Activated T-cell treated with anti-CD3 and anti-CD28 coated beads, Interleukin-2, amount 50 U/mL, for 1 hour (primary cell): ENCODE measurements at regions not wholly inside any gene's neighbourhood (a gene's known extent, or its start where the extent isn't known, plus 50 kb on each side); places are given as distances from the start of the nearest gene placed in this dataset.

Experiments used
- DNase-seq: peaks from one replicate; pipeline ENCODE4 v3.0.0-alpha.2; 2020

DNA sequence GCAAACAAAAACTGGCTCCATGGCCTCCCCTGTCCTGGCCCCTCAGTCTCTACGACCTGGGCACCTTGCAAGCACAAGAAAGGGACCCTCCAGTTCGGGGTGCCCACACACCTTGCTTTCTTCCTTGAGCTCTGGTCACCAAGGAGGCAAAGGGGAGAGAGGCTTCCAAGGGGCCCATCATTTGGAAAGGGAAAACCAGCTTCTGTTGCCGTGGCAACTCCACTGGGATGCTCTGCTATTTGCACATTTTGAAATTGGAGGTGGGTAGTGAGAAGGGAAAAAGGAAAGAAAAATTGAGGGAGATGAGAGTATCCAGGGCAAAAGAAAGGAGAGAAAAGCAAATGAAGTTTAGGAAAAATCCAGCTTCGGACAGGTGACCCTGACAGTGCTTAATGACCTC is 388.4 kb downstream of the SHANK2 start:
- DNase-seq = no peak

DNA sequence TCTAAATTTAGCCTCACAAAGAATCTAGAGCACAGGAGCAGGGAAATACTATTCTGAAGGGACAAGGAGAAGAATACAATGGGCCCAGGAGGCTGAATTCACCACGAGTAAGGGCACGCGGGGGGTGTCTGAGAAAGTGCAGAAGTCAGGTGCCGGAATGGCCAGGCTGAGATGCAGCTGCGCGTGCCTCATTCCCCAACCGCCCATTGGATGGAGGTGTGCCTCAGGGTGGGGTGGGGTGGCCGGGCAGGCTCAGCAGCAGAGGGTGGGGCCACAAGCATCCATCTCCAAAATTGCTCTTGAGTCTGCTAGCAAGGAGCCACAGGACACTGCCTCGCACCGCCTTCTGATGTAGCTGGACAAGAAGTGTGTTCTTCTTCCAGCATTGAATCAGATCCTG is 387.0 kb downstream of the SHANK2 start:
- no peak for DNase-seq

DNA sequence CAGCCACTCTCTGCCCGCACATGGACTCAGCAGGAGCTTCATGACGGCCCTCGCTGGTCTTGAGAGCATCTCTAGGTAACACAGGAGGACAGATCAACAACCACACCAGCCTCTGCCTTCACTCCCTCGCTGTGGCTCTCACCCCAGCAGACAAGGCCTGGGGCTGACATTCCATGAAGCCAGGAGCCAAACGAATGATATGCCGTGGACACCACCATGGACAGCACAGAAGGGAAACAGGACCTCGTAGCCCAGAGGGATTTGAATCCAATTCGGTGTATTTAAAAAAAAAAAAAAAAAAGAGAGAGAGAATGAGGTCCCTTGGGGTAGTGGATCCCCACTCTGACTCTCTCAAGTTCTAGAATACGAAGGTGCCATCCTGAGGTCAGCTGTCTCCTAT is 385.5 kb downstream of the SHANK2 start:
- DNase-seq = no peak

DNA sequence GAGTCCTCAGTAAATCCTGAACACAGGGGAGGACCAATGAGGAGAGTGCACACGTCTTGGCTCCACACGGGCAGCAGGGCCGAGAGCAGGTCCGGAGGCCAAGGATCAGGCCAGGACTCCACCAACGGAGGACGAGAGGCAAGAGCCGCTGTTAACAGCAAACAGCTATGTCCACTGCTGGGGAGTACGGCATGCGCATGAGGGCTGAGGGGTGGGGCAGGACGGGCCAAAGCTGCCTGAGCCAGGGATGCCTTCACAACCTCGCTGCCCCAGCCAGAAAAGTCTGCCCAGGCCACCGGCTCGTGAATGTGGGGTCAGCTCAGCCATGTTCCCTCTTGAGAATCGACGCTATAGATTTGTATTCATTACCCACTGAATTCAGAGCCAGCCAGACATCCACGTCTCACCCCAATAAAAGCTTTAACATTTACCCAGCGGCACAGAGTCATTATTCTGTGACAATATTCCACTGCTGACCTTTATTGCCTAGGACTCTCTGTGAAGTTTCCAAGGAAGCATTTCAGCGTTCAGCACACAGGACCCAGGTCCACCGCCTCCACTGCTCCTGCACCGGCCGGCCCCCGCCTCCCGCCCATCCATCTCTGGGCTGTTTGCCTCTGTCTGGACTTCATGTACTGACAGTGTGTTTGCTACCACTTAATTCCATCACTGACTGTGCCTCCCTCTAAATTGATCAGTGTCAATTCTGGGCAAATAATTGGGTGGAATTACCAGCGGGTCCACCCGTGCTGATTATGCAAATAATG is 384.9 kb downstream of the SHANK2 start:
- no peak for DNase-seq

DNA sequence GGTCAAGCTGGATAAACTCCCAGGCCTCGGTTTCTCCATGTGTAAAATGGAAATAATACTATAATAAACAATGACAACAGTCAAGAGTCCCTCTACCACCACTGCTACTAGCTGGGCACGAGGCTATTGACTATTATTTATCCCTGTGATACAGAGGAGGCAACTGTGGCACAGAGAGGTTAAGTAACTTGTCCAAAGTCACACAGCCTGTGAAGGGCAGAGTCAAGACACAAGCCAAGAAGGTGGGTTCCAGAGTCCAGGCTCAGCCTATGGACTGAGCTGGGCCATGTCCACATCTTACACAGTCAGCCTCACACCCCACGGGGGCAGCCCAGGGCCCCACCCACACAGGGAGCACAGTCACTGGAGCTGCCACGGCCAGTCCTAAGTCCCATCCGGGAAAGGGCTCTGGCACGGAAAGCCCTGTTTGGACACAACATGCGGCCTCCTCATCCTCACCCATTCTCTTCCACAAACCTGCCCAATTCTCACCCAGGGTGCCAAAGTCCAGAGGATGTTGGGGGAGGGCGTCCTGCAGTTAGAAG is 384.0 kb downstream of the SHANK2 start:
- no peak for DNase-seq

DNA sequence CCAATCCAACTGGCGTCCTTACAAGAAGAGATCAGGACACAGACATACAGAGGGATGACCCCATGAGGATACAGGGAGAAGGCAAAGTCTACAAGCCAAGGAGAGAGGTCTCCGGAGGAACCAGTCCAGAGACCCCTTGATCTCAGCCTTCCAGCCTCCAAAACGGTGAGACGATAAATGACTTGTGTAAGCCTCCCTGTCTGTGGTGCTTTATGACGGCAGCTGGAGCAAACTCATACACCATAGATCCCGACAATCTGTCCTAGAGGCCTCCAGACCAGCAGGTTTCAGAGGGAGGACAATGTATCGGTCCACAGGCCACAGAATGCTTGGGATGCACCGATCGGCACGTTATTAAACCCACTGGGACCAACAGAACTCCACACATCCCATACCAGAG is 383.3 kb downstream of the SHANK2 start:
- no peak for DNase-seq

DNA sequence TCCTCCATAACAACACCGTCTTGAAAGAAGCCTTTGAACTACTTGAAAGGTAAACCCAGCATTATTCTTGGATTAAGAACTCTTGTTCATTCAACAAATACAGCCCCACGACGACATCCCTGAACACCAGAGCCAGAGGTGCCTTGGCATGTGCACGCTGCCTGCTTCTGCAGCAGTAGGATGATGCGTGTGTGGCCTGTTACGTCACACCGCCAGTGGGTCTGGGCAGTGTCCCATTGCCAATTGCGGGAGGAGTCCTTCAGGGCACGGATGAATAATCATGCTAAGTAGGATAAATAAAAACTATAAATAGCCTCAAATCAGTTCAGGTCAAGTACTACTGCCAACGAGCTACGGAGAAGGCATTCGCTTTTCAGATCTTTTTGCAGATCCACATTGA is 380.5 kb downstream of the SHANK2 start:
- DNase-seq = no peak

DNA sequence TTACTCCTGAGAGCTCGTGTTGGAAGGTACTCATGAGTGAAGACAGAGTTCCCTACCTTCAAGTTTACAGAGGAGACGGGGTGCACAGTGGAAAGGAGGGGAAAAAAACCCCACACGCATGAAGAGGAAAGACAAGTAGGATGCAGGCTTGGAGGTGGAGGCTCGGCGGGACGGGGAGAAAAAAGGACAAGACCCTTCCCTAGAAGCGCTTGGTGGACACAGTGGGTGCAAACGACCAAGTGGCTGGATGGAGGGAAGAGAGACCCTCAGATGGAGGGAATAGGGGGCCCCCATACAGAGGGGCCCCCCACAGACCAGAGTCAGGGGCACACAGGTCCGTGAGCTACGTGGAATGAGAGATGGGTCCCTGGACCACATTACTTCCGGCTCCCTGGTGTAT is 380.1 kb downstream of the SHANK2 start:
- DNase-seq = no peak

DNA sequence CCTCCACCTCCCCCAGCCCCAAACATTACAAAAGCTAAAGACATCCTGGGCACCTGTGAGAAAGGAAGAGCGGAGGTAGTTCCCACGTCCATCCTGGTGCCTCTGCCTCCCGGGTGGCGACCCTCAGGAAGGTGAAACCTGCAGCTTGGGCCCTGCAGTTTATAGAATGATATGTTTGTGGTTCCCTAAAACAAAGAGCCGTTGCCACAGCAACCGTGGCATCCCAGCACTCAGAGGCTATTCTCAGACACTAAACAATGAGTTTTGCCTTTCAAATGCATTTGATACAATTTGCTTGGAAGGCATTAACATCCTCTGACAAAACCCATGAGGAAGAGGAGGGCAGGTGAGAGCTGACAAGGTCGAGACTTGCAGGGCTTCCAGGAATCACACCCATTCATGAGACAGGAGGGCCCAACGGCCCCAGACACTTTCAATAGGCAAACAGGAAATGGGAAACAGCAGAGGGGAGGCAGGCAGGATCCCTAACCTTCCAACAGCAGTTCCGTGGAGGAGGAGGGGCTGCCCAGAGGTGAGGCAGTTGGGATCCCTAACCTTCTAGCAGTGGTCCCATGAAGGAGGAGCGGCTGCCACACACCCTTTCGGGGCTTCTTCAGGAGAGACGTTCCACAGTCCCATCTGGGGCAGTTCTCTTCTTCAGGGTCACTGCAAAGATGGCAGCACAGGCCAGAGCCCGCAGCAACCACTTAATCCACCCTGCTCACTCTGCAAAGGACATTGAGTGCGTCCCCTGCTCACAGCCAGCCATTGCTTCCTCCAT is 379.2 kb downstream of the SHANK2 start:
- no peak for DNase-seq

DNA sequence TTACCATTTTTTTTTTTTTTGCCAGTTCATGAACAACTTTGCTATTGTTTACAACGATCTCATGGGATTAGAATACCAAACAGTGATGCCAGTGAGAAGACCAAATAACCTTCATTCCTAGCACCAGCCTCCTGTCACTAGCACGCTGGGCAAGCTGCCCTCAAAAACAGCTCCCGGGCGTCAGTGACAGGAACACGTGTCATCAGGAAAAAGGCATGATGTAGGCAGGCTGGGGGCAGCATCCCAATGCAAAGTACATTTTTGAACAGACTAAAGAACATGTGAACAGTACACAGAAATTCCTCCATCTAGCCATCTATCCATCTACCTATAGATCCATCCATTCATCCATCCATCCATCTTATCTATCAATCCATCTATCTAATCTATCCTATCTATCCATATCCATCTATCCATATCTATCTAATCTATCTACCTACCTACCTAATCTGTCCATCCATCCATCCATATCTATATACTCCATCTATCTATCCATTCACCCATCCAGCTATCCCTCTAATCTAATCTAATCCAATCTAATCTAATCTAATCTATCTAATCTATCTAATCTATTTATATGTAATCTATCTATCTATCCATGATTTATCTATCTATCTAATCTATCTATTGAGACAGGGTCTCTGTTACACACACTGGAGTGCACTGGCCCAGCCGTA is 378.5 kb downstream of the SHANK2 start:
- DNase-seq = no peak

DNA sequence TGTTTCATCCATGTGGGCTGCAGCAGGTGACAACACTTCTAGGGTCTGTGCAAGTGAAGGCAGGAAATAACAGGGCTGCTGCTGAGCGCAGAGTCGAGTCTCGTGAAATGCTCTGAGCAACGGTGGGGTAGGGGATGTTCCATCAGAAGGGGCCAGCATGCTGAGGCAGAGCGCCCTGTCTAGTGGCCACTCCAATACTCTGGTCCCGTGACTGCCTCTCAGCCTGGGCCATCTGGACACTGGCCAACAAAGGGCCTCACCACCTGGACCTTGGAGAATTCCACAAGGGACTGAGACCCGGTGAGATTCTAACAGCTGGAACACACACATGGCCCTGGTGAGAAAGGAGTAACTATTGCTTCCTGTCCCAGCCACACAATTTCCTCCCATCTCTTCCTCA is 375.7 kb downstream of the SHANK2 start:
- no peak for DNase-seq

DNA sequence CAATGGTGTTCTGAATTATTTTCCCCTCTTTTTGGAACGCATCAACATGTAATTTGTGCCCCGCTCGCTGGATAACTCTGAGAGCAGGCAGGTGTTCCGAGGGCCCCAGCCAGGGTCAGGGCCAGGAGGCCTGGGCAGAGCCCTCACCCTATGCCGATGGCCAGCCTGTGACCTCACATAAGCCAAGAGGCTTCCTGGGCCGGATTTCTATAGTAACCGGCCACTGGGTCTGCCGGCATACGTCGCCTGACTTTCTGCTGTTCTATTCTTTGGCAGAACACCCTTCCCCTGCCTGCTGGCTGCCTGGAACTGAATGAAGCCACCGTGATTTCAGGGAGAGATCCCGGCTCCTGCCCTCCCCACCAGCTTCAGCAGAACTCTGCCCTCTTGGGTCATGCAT is 375.2 kb downstream of the SHANK2 start:
- no peak for DNase-seq

DNA sequence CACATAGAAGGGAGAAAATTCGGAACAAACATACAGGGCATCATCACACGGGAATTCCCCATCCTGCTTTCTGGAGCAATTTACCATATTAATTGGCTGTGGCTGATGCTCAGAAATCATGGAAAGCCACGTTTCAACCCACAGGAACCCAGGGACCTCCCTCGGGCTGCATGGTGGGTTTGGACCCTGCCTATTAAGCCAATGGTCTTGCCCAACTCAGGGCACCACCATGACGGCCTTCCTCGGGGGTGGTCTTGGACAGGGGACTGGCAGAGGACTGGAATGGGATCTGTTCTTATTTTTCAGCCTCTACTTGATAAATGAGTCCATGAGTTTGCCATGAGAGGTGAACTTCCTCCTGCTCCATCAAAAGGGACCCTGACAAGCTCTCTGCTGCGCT is 374.0 kb downstream of the SHANK2 start:
- DNase-seq = no peak

DNA sequence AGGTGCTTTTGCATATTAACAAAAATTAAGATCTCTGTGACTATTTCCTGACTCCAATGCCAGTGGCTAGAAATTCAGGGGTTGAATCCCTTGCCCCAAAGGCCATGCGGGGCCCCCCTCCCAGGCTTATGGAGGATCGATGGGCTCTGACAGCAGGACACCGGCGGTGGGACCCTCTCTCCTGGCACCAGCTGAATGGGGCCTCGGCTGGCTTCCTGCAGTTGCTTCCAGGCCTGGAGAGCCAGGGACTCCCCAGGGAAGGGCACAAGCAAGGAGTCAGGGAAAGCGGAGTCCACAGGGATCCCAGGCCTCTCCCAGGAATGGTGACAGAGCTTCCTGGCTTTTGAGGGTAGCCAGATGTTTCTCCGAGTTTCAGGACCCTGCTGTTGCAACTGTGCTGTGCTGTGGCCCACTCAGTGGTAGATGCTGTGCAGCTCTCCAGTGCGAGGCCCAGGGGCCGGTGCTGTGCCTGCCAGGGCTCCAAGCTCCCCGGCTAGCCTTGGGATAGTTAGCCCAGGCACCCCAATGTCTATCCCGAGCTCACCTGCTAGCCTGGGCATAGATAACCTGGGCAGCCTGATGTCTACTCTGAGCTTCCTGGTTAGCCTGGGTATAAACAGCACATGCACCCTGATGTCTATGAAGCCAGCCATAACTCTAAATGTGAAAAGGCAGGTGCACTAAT is 372.6 kb downstream of the SHANK2 start:
- DNase-seq = no peak

DNA sequence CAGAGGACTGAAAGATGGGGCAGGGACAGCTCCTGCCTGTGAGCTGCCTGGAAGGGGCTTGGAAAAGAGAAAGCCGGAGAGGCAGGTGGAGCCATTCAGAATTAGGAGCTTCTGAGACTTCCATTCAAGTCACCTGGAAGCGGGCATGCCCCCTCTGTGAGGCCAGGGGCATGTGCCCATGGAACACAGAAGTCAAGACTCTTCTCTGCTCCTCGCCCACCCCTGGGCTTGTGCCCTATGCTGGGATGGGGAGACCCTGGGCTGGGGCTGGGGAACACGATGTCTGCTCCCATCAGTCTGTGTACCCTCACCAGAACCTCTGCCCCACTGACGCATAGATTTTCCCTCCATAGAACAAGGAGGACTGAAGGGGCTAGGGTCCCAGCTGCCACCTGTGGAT is 372.0 kb downstream of the SHANK2 start:
- DNase-seq = no peak

DNA sequence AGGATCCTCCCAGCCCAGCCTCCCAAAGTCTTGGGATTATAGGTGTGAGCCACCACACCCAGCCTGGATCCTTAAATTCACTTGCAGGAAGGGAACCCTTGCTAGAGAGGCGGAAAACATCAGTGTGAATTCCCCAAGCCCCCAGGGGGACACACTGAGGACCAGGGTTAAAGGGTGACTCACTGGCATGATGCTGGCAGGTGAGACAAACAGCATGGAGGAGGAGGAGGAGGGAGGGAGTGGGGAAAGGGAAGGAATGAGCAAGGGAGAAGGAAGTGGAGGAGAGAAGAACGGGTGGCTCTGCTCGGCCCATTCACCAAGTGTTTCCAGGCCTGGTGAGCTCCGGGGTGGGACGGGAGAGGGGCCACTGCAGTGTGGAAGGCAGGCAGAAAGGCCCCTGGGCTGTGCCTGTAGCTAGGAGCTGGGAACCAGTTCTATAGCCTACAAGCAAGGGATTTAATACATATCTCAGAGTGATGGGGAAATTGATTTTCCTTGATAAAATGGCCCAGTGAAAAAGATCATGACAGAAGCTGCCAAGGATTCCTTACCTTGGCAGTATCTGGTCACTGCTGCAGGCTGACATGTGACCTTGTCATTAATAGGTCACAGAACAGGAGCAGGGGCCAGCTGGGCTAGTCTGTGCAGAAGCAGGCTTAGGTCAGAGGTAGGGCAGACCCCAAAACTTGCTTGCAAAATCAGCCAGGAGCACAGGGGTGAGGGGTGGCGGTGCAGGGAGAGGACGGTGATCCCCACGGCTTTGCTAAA is 370.2 kb downstream of the SHANK2 start:
- DNase-seq = no peak

DNA sequence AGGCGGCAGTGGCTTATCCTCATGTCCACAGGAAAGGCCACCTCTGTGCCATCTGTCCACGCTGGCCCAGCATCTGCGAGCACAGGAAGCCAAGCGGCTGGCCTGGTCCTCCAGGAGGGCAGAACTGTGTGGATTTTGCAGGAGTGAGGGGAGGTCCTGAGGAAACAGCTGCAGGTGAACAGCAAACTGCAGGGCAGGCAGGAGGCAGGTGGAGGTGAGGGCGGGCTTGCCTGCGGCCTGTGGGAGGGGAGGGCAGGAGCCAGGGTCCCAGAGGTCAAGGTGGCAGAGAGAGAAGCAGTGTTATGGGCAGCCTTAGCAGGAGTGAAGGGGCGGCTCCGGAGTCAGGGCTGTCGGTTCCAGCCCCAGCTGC is 369.7 kb downstream of the SHANK2 start:
- no peak for DNase-seq

DNA sequence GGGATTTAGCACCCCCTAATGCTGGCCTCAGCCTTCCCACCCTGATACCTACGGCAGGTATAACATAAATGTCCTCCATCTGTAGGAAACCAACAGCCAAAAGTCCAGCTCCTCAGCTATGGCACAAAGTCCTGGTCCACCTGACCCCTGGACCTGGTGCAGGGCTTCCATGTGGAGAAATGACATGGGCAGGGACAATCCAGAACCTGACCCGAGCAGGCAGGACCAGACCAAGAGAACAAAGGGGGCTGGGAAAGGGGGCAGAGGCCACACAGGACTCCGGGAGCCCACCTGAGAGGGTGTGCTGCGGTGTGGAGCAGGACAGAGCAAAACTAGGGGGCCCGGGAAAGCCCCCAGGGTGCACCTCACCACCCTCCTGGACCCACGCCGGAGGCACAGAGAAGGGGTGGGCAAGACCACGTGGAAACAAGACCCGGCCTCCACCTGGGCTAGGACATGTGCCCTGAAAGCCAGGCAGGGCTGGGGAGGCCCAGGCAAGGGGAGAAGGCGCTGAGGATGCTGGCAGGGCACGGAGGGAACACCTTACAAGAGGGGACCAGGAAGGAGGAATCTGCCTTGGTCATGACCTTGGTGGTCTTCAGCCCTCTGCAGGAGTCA is 368.9 kb downstream of the SHANK2 start:
- no peak for DNase-seq

DNA sequence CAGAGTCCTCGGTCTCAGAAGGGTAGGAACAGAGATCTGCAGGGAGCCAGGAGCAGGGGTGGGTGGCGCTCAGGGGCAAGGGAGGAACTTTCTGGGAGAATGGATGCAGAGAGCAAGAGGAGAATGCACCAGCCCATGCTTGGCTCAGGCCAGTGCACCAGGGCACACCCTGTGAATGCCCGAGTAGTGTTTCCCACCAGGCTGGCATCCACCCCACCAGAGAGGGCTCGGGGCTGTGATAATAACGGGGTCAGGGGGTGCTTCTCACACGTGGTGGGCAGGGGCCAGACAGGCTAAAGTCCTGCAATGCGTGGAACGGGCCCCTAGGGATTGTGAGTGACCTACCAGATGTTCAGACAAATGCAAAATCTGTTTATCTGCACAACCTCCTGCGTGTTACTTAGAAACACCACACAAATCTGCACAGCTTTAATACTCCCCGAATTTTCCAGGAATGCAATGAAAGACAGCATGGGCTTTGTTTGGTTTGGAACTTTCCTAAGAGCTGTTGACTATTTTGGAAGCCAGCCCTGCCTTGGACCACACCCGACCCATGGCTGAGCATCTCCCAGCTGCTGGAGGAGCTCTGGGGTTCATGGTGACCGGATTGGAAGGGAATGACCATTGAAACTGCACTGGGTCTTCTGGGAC is 368.3 kb downstream of the SHANK2 start:
- no peak for DNase-seq

DNA sequence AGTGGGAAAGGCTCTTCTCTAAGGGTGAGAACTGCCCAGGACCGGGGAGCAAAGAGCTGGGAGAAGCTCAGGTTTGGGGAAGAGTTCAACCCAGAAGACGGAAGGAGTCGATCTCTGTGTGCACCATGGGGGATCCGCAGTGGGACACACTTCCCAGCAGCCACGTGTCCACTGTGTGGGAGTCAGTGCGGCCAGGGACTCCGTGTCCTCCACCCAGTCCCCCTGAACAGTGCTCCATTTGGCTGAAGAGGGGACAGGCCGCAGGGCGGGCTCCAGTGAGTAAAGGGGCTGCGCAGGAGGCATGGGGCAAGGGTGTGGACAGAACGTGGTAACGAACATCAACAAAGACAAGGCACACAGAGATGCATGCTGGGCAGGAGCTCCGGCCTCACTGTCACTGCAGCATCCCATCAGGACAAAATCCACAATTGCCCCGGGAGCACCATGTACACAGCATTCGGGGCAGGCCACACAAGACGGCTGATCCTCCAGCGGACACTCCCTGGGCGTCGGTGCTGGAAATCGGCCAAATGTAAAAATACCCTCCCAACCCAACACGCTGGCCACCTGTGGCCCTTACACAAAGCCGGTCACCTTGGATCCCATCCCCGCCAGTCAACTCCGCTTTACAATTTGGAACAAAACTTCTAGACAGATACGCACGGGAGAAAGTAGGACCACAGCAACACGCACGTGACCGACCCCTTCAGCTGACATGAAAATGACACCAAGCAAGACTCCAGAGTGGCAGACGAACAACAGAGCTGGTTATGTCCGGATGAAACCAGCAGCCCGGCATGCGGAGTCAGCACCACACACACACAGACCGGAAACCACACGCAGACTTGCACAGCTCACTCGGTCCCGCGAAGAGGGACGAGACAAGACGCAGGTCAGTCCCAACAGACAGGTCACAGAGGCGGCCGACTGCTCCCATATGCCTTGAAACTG is 366.8 kb downstream of the SHANK2 start:
- DNase-seq = no peak
